ENCODE measurements at regions not wholly inside any gene's neighbourhood (a gene's known extent, or its start where the extent isn't known, plus 50 kb on each side); places are given as distances from the start of the nearest gene placed in this dataset.

DNA sequence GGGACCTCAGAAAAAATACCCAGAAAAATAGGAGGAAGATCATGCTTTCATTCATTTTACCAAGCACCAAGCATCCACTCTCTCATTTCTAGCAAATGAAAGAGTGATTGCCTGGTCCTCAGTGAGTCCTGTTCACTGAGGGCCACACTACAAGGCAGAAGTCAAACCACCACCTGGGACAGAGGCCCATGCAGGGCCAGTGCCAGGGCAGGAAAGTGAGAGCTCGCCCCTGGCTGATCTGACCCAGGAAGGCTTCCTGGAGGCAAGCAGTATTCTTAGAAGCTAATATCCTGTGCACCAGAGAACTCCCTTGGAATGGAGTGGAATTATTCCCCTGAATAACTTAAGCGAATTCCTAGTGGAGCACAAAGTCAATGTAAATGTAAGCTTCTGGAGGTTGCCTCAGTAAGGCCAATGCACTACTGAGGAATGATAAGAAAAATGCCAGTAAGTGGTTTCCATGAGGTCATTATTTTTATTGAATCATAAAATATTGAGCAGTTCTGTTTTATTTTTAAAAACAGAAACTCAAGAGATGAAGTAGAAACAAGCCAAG lies 191.6 kb upstream of the ID2 start:
- Mint-ChIP-seq H3K27me3 (peaks cover 0 to 6% (median 2%) of the 10 kb centered on the region in 5 donors), H3K4me3 (no peak overlapping the region), H3K9me3 (no peaks in the 10 kb centered on the region), H3K27ac (peak overlapping the region in 3 of 10 donors; percentile 2 to 33 (median 24)), H3K4me1 (peaks cover 17 to 44% (median 23%) of the 10 kb centered on the region in 4 donors), H3K36me3 (no peaks in the 10 kb centered on the region)
- no peak for DNase-seq
- ATAC-seq = no peak
- POLR2A ChIA-PET = no interaction called here

DNA sequence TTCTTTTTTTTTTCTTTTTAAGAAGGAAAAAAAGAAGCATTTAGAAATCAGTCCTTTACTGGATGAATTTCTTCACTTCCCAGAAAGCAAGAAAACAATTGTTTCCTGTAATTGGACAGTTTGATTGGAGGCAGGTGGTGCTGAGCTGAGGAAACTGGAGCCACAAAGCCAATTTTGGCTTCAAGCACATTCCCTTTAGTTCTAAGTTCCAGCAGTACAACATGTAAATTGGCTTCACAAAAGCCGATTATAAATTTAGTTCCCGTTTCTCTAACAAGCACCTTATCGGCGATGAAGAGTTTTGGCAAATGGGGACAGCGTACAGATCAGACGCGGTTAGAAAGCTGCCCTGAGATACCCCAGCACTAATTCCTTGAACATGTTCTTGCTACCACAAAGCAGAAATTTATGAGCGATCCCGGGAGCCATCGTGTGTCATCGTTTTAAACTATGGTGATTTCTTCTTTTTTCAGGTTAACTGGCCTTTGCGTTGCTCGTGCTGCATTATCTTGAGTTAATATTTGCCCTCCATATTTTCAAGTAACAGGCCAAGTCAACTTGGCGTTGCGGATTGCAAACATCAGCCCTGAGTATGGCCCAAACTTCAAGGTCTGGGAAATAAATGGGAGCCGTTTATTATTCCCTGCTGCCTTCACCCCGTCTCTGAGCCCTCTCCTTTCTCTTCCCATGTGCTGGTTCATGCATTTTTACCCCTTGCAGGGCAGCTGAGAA lies 190.4 kb upstream of the ID2 start:
- peaks cover 15 to 36% (median 21%) of the 10 kb centered on the region in 4 donors for H3K4me1 Mint-ChIP-seq
- no peaks in the 10 kb centered on the region for H3K9me3 Mint-ChIP-seq
- DNase-seq (no peak), ATAC-seq (no peak)
- H3K4me3 Mint-ChIP-seq = no peak overlapping the region
- H3K27ac Mint-ChIP-seq = peak overlapping the region in 1 of 10 donors; percentile 18
- H3K27me3 Mint-ChIP-seq = peaks cover 0 to 9% (median 2%) of the 10 kb centered on the region in 5 donors
- H3K36me3 Mint-ChIP-seq = no peaks in the 10 kb centered on the region
- POLR2A ChIA-PET = no interaction called here

DNA sequence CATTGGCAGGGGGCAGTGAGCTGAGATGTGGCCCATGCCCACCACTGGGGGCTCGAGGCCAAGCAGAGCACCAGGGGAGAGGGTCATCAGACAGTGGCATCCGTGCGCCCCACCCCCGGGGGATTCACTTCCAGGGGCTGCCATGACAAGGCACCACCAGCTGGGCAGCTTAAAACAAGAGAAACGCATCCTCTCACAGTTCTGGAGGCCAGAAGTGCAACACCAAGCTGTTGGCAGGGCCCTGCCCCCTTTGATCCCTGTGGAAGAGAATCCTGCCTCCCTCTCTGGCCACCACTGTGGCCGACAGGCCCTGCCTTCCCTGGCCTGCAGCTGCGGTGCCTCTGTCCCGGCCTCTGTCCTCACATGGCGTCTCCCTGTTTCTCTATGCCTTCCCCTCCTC lies 187.7 kb upstream of the ID2 start:
- H3K9me3 Mint-ChIP-seq = no peaks in the 10 kb centered on the region
- ATAC-seq = no peak
- H3K36me3 Mint-ChIP-seq = no peaks in the 10 kb centered on the region
- no peak for DNase-seq
- H3K27me3 Mint-ChIP-seq = peaks cover 0 to 7% (median 0%) of the 10 kb centered on the region in 5 donors
- no peak overlapping the region for H3K4me3 Mint-ChIP-seq
- peak overlapping the region in 1 of 10 donors; percentile 5 for H3K27ac Mint-ChIP-seq
- POLR2A ChIA-PET = no interaction called here
- H3K4me1 Mint-ChIP-seq = peaks cover 0 to 19% (median under 1%) of the 10 kb centered on the region in 4 donors

DNA sequence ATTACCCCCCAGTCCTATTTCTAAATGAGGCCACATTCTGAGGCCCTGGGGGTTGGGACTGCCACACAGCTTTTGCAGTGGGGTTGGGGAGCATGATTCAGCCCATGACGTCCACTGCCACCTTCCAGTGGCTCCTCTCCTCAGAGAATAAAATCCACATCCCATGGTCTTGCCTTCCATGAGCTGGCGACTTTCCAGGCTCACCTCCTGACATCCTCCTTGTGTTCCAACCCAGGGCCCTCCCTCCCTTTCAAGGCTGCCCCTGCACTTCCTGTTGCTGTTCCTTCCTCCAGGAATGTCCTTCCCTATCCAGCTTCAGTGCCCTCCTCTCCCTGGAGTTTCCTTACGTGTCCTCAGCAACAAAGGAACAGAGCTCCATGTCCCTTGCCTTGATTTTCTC lies 187.3 kb upstream of the ID2 start:
- Mint-ChIP-seq H3K4me1 (peaks cover 0 to 14% (median 0%) of the 10 kb centered on the region in 4 donors), H3K27ac (peak overlapping the region in 2 of 10 donors; percentile 5 to 75), H3K36me3 (no peaks in the 10 kb centered on the region), H3K27me3 (peaks cover 0 to 7% (median 0%) of the 10 kb centered on the region in 5 donors), H3K4me3 (no peak overlapping the region), H3K9me3 (no peaks in the 10 kb centered on the region)
- POLR2A ChIA-PET = interaction anchor here (0.6 to 1.2 kb wide), 2 partner anchors 9 to 766 kb away, joined by 3 read pairs; no protein-coding TSS in a partner anchor
- no peak for ATAC-seq
- no peak for DNase-seq

DNA sequence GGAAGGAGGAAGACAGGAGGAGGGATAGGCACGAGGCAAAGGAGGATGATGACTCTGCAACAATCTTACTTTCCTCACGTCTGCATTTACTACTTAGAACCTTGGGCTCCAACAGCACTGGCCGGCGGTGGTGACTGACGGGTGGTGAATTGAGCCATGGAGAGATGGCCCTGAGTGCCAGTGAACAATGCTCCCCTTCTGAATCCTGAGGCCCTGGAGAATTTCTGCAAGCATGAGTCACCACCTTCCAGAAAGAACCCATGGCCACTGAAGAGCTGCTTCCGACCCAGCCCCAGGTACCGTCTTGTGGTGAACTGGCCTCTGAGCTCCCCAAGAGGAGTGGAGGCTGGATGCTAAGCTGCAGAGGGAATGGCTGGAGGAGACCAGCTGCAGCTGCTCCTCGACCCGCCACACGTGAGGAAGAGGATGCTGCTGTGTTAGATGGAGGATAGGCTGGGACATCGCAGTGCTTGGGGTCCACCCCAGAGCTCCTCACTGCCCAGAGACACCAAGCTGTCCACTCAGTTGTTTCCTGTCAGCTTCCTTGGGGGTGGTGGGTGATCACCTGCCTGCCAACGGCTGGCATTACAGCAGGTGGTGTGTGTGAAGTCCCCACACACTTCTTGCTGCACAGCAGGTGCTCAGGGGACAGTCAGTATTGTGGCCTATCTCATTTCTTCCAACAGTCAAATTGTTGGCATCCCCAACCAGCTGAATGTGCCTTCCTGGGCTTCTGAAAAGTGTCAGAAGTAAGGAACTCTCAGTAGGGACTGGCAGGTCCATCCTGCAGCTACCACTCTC lies 186.5 kb upstream of the ID2 start:
- Mint-ChIP-seq H3K4me3 (no peak overlapping the region), H3K4me1 (peaks cover 0 to 9% (median 0%) of the 10 kb centered on the region in 4 donors), H3K27me3 (peaks cover 0 to 7% (median 0%) of the 10 kb centered on the region in 5 donors), H3K27ac (peak overlapping the region in 2 of 10 donors; percentile 5 to 75), H3K9me3 (no peaks in the 10 kb centered on the region), H3K36me3 (no peaks in the 10 kb centered on the region)
- DNase-seq = no peak
- POLR2A ChIA-PET = interaction anchor here (0.6 to 1.2 kb wide), 3 partner anchors 10 to 767 kb away, joined by 3 to 4 read pairs (median 3); no protein-coding TSS in a partner anchor
- no peak for ATAC-seq

DNA sequence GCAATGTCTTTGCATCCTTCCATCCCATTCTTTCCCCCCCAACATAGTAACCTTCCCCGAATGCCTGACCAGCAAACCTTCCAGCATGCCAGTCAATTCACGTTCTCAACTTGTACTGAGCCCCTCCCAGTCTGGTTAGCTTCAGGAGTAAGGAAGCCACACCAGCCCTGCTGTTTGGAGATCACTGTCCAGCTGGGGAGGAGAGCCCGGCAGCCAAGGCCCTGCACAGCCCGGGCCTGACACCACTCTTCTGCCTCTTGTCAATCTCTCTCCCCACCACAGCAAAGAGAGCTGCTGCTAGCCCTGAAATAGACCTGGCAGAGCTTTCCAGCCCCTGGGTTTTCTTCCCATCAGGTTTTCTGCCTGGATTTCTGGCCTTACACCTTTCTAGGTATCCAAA lies 185.8 kb upstream of the ID2 start:
- ATAC-seq = no peak
- Mint-ChIP-seq H3K4me3 (no peak overlapping the region), H3K9me3 (no peaks in the 10 kb centered on the region), H3K4me1 (peaks cover 0 to 11% (median 0%) of the 10 kb centered on the region in 4 donors), H3K27ac (no peak overlapping the region), H3K36me3 (no peaks in the 10 kb centered on the region), H3K27me3 (peaks cover 0 to 7% (median 0%) of the 10 kb centered on the region in 5 donors)
- no peak for DNase-seq
- POLR2A ChIA-PET = interaction anchor here (0.6 kb wide), 1 partner anchor 81 kb away, joined by 4 read pairs; no protein-coding TSS in a partner anchor

DNA sequence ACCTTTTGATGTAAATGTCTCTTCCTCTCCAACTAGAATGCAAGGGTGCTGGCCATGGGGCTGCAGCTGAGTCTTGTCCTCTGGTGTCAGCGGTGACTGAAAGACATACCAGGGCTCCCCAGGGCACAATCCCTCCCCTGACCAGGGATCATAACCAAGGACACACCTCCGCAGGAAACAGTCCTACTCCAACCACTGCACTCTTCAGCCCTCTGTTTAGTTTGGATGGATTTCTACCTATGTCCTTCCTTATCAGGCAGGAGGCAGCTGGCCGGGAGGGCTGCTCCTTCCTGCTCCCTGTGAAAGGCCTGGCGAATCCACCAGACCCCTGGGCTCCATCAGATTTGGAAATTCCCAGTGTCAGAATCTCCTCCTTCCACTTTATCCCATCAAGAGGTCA lies 185.2 kb upstream of the ID2 start:
- Mint-ChIP-seq H3K4me1 (peaks cover 0 to 11% (median 0%) of the 10 kb centered on the region in 4 donors), H3K4me3 (no peak overlapping the region), H3K27ac (no peak overlapping the region), H3K27me3 (peaks cover 0 to 7% (median 0%) of the 10 kb centered on the region in 5 donors), H3K36me3 (no peaks in the 10 kb centered on the region), H3K9me3 (no peaks in the 10 kb centered on the region)
- ATAC-seq = no peak
- POLR2A ChIA-PET = no interaction called here
- no peak for DNase-seq

DNA sequence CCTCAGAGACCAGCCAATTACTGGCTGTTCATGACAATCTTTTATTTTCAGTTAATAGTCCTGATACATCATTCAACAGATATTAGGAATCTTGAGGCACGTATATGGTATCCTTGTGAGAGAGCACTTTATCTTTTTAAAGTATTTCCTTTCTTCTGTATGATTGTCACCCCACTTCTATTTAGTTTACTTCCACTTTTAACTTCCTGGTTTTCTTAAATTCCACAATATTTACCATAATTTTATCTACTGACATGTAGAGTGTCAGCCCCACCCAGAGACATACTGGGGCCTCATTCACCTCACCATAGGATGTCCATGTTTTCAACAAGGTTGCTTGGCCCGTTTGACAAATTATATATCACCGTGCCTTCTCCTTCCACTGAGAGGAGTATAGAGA lies 182.9 kb upstream of the ID2 start:
- Mint-ChIP-seq H3K27me3 (peaks cover 0 to 7% (median 0%) of the 10 kb centered on the region in 5 donors), H3K4me3 (no peak overlapping the region), H3K27ac (no peak overlapping the region), H3K9me3 (no peaks in the 10 kb centered on the region), H3K4me1 (peaks cover 0 to 11% (median 0%) of the 10 kb centered on the region in 4 donors), H3K36me3 (no peaks in the 10 kb centered on the region)
- ATAC-seq = no peak
- POLR2A ChIA-PET = no interaction called here
- DNase-seq = no peak

DNA sequence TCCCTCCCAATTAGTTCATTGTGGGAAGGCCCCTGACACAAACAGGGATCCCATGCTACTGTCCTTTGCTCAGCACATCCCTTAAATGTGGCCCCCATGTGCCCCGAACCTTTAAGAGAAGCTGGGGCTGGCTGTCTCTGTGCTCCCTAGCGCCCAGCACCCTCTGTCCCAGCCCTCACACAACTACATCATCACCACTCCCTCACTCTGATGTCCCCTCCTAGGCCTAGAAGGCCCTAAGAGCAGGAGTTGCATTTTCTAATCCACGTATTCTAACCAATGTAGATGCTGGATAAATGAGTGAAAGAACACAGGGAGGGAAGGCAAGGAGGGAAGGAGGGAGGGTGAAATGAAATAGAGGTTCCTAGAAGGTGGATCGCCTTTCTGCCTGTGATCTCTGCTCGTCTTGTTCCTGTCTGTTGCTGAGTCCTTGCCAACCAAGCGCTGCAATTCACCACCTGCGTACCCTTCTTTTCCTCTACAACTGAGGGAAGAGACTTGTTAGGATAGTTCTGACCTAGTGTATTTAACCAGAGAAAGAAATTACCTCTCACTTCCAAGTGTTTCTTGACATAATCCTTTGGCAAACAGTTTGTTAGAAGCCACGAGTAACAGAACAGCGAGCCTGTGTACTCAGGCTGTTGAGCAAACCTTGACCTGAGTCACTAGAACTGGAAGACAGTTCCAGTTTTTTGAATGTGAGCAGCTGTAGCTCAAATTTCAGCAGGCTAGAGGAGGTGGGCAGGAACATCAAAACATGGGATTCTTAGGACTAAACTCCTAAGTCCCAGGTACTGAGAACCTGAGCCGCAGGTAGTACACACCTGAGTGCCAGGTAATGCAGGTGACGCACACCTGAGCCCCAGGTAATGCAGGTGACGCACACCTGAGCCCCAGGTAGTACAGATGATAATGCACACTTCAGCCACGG lies 181.5 kb upstream of the ID2 start:
- POLR2A ChIA-PET = no interaction called here
- H3K4me3 Mint-ChIP-seq = no peak overlapping the region
- no peaks in the 10 kb centered on the region for H3K9me3 Mint-ChIP-seq
- DNase-seq = no peak
- H3K27me3 Mint-ChIP-seq = peaks cover 0 to 4% (median 0%) of the 10 kb centered on the region in 5 donors
- no peak overlapping the region for H3K27ac Mint-ChIP-seq
- ATAC-seq = no peak
- no peaks in the 10 kb centered on the region for H3K36me3 Mint-ChIP-seq
- H3K4me1 Mint-ChIP-seq = peaks cover 0 to 11% (median 0%) of the 10 kb centered on the region in 4 donors

DNA sequence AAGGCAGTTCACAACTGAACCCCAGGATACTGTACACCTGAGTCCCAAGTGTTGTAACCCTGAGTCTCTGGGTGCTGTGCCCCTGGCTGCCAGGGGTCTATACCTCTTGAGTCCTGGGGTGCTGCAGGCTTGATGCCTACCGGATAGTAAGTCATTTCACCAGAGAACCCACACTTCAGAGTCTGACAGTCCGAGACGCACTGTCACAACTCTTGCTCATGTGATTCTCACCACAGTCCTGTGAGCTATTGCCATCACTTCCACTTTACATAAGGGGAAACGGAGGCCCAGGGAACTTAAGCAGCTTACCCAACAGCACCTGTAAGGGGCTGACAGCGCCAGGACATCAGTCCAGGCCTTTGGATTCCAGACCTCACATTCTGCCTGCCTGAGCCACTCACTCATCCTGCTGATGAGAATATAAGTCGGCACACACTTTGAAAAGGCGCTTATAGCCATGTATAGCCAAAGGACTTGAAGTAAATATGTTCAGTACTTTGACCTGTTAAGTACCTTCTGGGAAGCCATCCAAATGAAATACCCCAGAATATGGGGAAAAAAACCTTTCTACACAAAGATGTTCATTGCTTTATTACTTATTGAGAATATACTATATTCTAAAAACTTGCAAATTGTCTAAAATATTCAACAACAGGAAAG lies 180.7 kb upstream of the ID2 start:
- DNase-seq = peak in 1 of 10 donors; percentile 24
- peaks cover 0 to 1% (median 0%) of the 10 kb centered on the region in 3 donors for H3K36me3 Mint-ChIP-seq
- ATAC-seq = no peak

DNA sequence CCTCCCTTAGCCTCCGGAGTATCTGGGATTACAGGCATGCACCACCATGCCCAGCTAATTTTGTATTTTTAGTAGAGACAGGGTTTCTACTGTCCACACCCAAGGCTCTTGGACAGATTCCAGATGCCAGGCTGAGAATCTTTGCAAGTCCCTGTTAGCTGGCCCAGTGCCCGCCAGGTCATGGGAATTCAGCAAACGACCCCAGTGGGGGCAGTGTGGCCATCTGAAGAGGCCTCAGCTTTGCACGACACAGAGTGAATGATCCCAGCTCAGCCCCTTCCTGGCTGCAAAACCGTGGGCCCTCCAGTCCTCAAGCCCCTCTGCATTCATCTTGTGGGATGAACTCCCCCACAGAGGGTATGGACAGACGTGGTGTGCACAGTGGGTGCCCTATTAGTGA lies 179.5 kb upstream of the ID2 start:
- Mint-ChIP-seq H3K4me1 (peaks cover 0 to 8% (median 0%) of the 10 kb centered on the region in 4 donors), H3K36me3 (peaks cover 0 to 2% (median 0%) of the 10 kb centered on the region in 3 donors), H3K27me3 (no peaks in the 10 kb centered on the region), H3K27ac (no peak overlapping the region), H3K4me3 (no peak overlapping the region), H3K9me3 (no peaks in the 10 kb centered on the region)
- DNase-seq (peak in 1 of 10 donors; percentile 44), ATAC-seq (no peak)
- POLR2A ChIA-PET = no interaction called here

More for the DNA sequence above, 180.7 kb upstream of the ID2 start:
- H3K4me3 Mint-ChIP-seq = no peak overlapping the region
- H3K27me3 Mint-ChIP-seq = peaks cover 0 to 3% (median 0%) of the 10 kb centered on the region in 5 donors
- no peaks in the 10 kb centered on the region for H3K9me3 Mint-ChIP-seq
- POLR2A ChIA-PET = no interaction called here
- H3K4me1 Mint-ChIP-seq = peaks cover 0 to 8% (median 0%) of the 10 kb centered on the region in 4 donors
- no peak overlapping the region for H3K27ac Mint-ChIP-seq
